ENCODE measurements at regions not wholly inside any gene's neighbourhood (a gene's known extent, or its start where the extent isn't known, plus 50 kb on each side); places are given as distances from the start of the nearest gene placed in this dataset.

DNA sequence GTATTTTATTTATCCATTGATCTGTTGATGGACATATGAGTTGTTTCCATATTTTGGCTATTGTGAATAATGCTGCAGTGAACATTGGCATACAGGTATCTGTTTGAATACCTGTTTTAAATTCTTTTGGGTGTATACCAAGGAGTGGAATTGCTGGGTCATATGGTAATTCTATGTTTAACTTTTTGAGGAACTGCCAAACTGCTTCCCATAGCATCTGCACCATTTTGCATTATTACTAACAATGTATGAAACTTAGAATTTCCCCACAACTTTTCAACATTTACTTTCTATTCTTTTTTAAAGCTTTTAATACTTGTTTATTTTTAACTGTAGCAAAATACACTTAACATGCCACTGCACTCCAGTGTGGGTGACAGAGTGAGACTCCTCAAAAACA is 57.0 kb upstream of the MSN start:
- no peaks in the 10 kb centered on the region for H3K27me3 ChIP-seq (ENCODE audit: insufficient read depth, low read length)
- no peaks in the 10 kb centered on the region for H3K4me1 ChIP-seq (ENCODE audit: control insufficient read depth in 1 of 2, insufficient read depth in 2 of 2, low read length in 2 of 2)
- POLR2A ChIA-PET = no interaction called here
- H3K79me2 ChIP-seq (ENCODE audit: insufficient read depth, low read length) = no peaks in the 10 kb centered on the region
- H3K9me3 ChIP-seq (ENCODE audit: control insufficient read depth in 1 of 2, insufficient read depth in 1 of 2, low read depth in 1 of 2, low read length in 2 of 2) = no peaks in the 10 kb centered on the region
- H3K4me3 ChIP-seq (replicated peaks in 1 of 2; ENCODE audit: low read depth in 1 of 2, low read length in 2 of 2) = no peak overlapping the region
- H3K9me2 ChIP-seq (ENCODE audit: insufficient read depth) = no peaks in the 10 kb centered on the region
- H3K9ac ChIP-seq (ENCODE audit: low read length) = no peak overlapping the region
- no peak overlapping the region for H2AFZ ChIP-seq (ENCODE audit: low read depth, low read length, poor library complexity, severe bottlenecking)
- BruUV-seq (replicated peaks) = no TSS peak
- DNase-seq (ENCODE audit: low read depth, low spot score) (no peak), ATAC-seq (no peak)
- H3K36me3 ChIP-seq (ENCODE audit: control insufficient read depth in 1 of 2, insufficient read depth in 2 of 2, low read length in 2 of 2) = no peaks in the 10 kb centered on the region
- no peaks in the 10 kb centered on the region for H4K20me1 ChIP-seq (ENCODE audit: insufficient read depth)
- H3K27ac ChIP-seq (ENCODE audit: low read depth, low read length) = no peak overlapping the region
- TF ChIP-seq, protein P1, sequence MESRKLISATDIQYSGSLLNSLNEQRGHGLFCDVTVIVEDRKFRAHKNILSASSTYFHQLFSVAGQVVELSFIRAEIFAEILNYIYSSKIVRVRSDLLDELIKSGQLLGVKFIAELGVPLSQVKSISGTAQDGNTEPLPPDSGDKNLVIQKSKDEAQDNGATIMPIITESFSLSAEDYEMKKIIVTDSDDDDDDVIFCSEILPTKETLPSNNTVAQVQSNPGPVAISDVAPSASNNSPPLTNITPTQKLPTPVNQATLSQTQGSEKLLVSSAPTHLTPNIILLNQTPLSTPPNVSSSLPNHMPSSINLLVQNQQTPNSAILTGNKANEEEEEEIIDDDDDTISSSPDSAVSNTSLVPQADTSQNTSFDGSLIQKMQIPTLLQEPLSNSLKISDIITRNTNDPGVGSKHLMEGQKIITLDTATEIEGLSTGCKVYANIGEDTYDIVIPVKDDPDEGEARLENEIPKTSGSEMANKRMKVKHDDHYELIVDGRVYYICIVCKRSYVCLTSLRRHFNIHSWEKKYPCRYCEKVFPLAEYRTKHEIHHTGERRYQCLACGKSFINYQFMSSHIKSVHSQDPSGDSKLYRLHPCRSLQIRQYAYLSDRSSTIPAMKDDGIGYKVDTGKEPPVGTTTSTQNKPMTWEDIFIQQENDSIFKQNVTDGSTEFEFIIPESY (IDR thresholded peaks at IDR 0.05; ENCODE audit: extremely low read depth, insufficient replicate concordance, low read length) = no peak
- no peak for TF ChIP-seq EZH2phosphoT487 (IDR thresholded peaks at IDR 0.05; ENCODE audit: borderline replicate concordance)
- no peak for TF ChIP-seq TCF7L2 (IDR thresholded peaks at IDR 0.05; ENCODE audit: borderline replicate concordance, extremely low read depth, insufficient read depth, insufficient read length)
- TF ChIP-seq, protein P2, sequence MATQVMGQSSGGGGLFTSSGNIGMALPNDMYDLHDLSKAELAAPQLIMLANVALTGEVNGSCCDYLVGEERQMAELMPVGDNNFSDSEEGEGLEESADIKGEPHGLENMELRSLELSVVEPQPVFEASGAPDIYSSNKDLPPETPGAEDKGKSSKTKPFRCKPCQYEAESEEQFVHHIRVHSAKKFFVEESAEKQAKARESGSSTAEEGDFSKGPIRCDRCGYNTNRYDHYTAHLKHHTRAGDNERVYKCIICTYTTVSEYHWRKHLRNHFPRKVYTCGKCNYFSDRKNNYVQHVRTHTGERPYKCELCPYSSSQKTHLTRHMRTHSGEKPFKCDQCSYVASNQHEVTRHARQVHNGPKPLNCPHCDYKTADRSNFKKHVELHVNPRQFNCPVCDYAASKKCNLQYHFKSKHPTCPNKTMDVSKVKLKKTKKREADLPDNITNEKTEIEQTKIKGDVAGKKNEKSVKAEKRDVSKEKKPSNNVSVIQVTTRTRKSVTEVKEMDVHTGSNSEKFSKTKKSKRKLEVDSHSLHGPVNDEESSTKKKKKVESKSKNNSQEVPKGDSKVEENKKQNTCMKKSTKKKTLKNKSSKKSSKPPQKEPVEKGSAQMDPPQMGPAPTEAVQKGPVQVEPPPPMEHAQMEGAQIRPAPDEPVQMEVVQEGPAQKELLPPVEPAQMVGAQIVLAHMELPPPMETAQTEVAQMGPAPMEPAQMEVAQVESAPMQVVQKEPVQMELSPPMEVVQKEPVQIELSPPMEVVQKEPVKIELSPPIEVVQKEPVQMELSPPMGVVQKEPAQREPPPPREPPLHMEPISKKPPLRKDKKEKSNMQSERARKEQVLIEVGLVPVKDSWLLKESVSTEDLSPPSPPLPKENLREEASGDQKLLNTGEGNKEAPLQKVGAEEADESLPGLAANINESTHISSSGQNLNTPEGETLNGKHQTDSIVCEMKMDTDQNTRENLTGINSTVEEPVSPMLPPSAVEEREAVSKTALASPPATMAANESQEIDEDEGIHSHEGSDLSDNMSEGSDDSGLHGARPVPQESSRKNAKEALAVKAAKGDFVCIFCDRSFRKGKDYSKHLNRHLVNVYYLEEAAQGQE (IDR thresholded peaks at IDR 0.05; ENCODE audit: low read depth) = no peak
- no peak for TF ChIP-seq YY1 (IDR thresholded peaks at IDR 0.05; ENCODE audit: extremely low read depth, insufficient replicate concordance, low read depth, low read length)
- no peak for TF ChIP-seq ZFX (IDR thresholded peaks at IDR 0.05)
- no peak for TF ChIP-seq SIN3A (IDR thresholded peaks at IDR 0.05; ENCODE audit: low read depth)
- TF ChIP-seq POLR2AphosphoS5 (IDR thresholded peaks at IDR 0.05; ENCODE audit: low read depth, low read length) = no peak
- TF ChIP-seq SRF (IDR thresholded peaks at IDR 0.05; ENCODE audit: low read depth) = no peak
- no peak for TF ChIP-seq ZNF274 (IDR thresholded peaks at IDR 0.05; ENCODE audit: low read depth, low read length)
- no peak overlapping the region for H3K4me2 ChIP-seq (ENCODE audit: low read length)
- CTCF ChIA-PET = no interaction called here
- RAD21 ChIA-PET (ENCODE audit: low non-redundant PET in 1 of 2, low total read pairs in 2 of 2, uncharacterized antibody in 2 of 2, unreplicated experiment in 2 of 2) = no interaction called here
- intact Hi-C loops (cut with micrococcal nuclease) = no loop called here
